ENCODE measurements at regions not wholly inside any gene's neighbourhood (a gene's known extent, or its start where the extent isn't known, plus 50 kb on each side); places are given as distances from the start of the nearest gene placed in this dataset.

DNA sequence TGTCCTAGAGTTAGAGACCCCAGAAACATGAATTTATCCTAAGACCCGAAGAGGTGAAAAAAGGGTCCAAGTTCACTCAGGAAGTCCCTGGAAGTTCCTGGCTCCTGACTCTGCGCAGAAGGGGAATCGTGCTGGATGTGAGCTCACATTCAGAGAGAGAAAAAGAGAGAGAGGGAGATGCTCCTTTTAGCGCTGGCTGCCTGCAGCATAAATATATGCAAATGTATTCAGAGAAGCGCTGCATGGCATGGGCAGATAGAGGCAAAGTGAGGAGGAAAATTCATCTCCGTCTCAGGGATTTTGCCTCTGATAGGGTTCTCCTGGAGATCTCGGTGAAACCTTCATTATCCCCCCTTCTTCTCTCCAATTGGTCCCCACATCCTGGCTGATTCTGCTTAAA is 517.2 kb downstream of the MN1 start:
- no peak overlapping the region for H3K14ac ChIP-seq (ENCODE audit: insufficient read length)
- no peak for TF ChIP-seq SIX5 (IDR thresholded peaks at IDR 0.05; ENCODE audit: low read depth, low read length)
- no peak for TF ChIP-seq GTF2F1 (IDR thresholded peaks at IDR 0.05; ENCODE audit: borderline replicate concordance, low read depth, low read length)
- TF ChIP-seq SP2 (IDR thresholded peaks at IDR 0.05; ENCODE audit: low read length) = no peak
- TF ChIP-seq RNF2 (IDR thresholded peaks at IDR 0.05; ENCODE audit: borderline replicate concordance, low read depth, low read length, missing control alignments, poor library complexity, severe bottlenecking) = no peak
- no peak for TF ChIP-seq TAF7 (optimal IDR thresholded peaks at IDR 0.05; ENCODE audit: borderline replicate concordance, low read depth, low read length)
- TF ChIP-seq, protein P1, sequence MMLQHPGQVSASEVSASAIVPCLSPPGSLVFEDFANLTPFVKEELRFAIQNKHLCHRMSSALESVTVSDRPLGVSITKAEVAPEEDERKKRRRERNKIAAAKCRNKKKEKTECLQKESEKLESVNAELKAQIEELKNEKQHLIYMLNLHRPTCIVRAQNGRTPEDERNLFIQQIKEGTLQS (IDR thresholded peaks at IDR 0.05; ENCODE audit: insufficient read depth, low read depth, low read length) = no peak
- no peak for TF ChIP-seq FOSL1 (IDR thresholded peaks at IDR 0.05; ENCODE audit: insufficient read depth, low read depth, low read length)

More for the DNA sequence above, 517.2 kb downstream of the MN1 start:
- Histone ChIP-seq H2BK120ac (replicated peaks; ENCODE audit: low read depth, low read length) (no peak overlapping the region), H3K4me2 (ENCODE audit: insufficient read depth in 1 of 2, low read depth in 2 of 2, low read length in 2 of 2) (no peak overlapping the region), H4K20me1 (replicated peaks in 1 of 2; ENCODE audit: control insufficient read depth in 1 of 2, insufficient read depth in 2 of 2, low read length in 2 of 2) (no peaks in the 10 kb centered on the region), H3K18ac (ENCODE audit: extremely low read depth, low read length) (no peak overlapping the region), H4K5ac (ENCODE audit: insufficient read length, low read depth, low read length) (no peak overlapping the region), H3K36me3 (ENCODE audit: control insufficient read depth in 2 of 4, insufficient read depth in 4 of 4, low read length in 3 of 4) (no peaks in the 10 kb centered on the region), H3K56ac (replicated peaks; ENCODE audit: insufficient read length, low read depth, low read length) (no peak overlapping the region), H3K23me2 (ENCODE audit: low read depth, low read length) (peaks cover 4% of the 10 kb centered on the region; the same call in 1 of the 2 replicates), H4K91ac (replicated peaks; ENCODE audit: insufficient read length, low read length) (no peak overlapping the region), H3K9ac (replicated peaks in 1 of 4; ENCODE audit: extremely low read depth in 1 of 4, low read depth in 3 of 4, low read length in 3 of 4) (no peak overlapping the region), H3K4me1 (replicated peaks in 1 of 4; ENCODE audit: control insufficient read depth in 3 of 4, insufficient read depth in 4 of 4, low read length in 3 of 4) (no peaks in the 10 kb centered on the region; a peak in 1 of 7 replicates), H2AFZ (ENCODE audit: low read length) (no peak overlapping the region), H2AK5ac (ENCODE audit: low read depth, low read length) (no peak overlapping the region), H3K23ac (ENCODE audit: insufficient read length) (no peak overlapping the region), H3K79me2 (ENCODE audit: control insufficient read depth in 1 of 2, insufficient read depth in 2 of 2, low read length in 2 of 2) (no peaks in the 10 kb centered on the region), H3K9me3 (ENCODE audit: insufficient read depth in 2 of 2, low read depth in 1 of 2, low read length in 1 of 2) (peaks cover 2 to 6% of the 10 kb centered on the region in 2 experiments; a peak in 1 of 4 replicates), H3K79me1 (ENCODE audit: low read depth, low read length) (no peaks in the 10 kb centered on the region), H3K27me3 (replicated peaks in 1 of 4; ENCODE audit: control insufficient read depth in 3 of 4, extremely low read depth in 1 of 4, insufficient read depth in 3 of 4, low read length in 3 of 4) (no peaks in the 10 kb centered on the region), H2BK20ac (ENCODE audit: low read length) (no peak overlapping the region), H2BK15ac (ENCODE audit: low read length) (no peak overlapping the region), H3K4ac (replicated peaks; ENCODE audit: insufficient read length, low read depth, low read length) (no peak overlapping the region), H3K4me3 (ENCODE audit: extremely low read depth in 1 of 4, insufficient read depth in 2 of 4, low read depth in 3 of 4, low read length in 4 of 4) (no peak overlapping the region), H2BK5ac (ENCODE audit: low read depth, low read length) (no peak overlapping the region), H2BK12ac (ENCODE audit: low read depth, low read length) (no peak overlapping the region), H3K27ac (ENCODE audit: low read depth, low read length) (no peak overlapping the region), H4K8ac (ENCODE audit: extremely low read depth, insufficient read depth, low read length) (no peak overlapping the region)
- no peak for DNase-seq (ENCODE audit: low read depth in 1 of 2, low spot score in 2 of 2)
- CTCF ChIA-PET (ENCODE audit: partially characterized antibody) = interaction anchor here (1.3 kb wide), 1 partner anchor 14 kb away, joined by 3 read pairs; no protein-coding TSS in a partner anchor
- WGBS, 2 experiments (ENCODE audit: extremely low coverage in 1 of 2, insufficient coverage in 1 of 2, insufficient read length in 1 of 2, insufficient replicate concordance in 2 of 2, low coverage in 1 of 2, low lambda C conversion rate in 2 of 2, missing lambda C conversion rate in 1 of 2) = 88% methylated on average over 7 of the region's 7 CpGs; no CpG with 5 or more reads in 1 of the 2 experiments
- FAIRE-seq = no peak
- POLR2A ChIA-PET (ENCODE audit: partially characterized antibody) = no interaction called here

All from H1 (cell line).